HCT116 (cell line): ENCODE measurements at regions not wholly inside any gene's neighbourhood (a gene's known extent, or its start where the extent isn't known, plus 50 kb on each side); places are given as distances from the start of the nearest gene placed in this dataset.

ENCODE experiments used
- CTCF ChIP-seq, 3 experiments: fragments of 200-600 bp in 1 of 3; sonication (generic) in 1 of 3; IDR thresholded peaks in 2 of 3; conservative IDR thresholded peaks in 1 of 3; 2 replicates each; pipeline ENCODE4 v1.5.1; 2012 to 2017; ENCODE audit warnings: low read depth in 2 of 3, low read length in 2 of 3, antibody characterized with exemption in 1 of 3, borderline replicate concordance in 1 of 3, control low read depth in 1 of 3, mild to moderate bottlenecking in 1 of 3, mixed read lengths in 1 of 3, mixed run types in 1 of 3, moderate library complexity in 1 of 3; ENCODE audit not compliant: insufficient read depth in 1 of 3
- EZH2 ChIP-seq: fragments of 200-600 bp; sonication (generic); IDR thresholded peaks from 2 replicates; pipeline ENCODE4 v1.6.1; 2017; ENCODE audit warnings: antibody characterized with exemption, mixed run types
- MAX ChIP-seq: IDR thresholded peaks from 2 replicates; pipeline ENCODE4 v1.6.1; 2012
- POLR2A ChIP-seq: IDR thresholded peaks from 2 replicates; pipeline ENCODE4 v1.7.0; 2011; ENCODE audit warnings: borderline replicate concordance; ENCODE audit not compliant: insufficient read depth, insufficient read length; ENCODE audit errors: extremely low read depth
- YY1 ChIP-seq: IDR thresholded peaks from 2 replicates; pipeline ENCODE4 v1.6.1; 2011; ENCODE audit warnings: low read length, low read depth, moderate library complexity, mild to moderate bottlenecking; ENCODE audit not compliant: insufficient replicate concordance; ENCODE audit errors: extremely low read depth

GRCh38 chr15:39432912-39433348 is 147.9 kb upstream of the THBS1 start:
- TF ChIP-seq CTCF (IDR thresholded peaks at IDR 0.05 in 2 of 3, conservative IDR thresholded peaks at IDR 0.05 in 1 of 3; ENCODE audit: borderline replicate concordance in 1 of 3, insufficient read depth in 1 of 3, low read depth in 2 of 3, low read length in 2 of 3), result no peak
- TF ChIP-seq MAX, result no peak
- TF ChIP-seq EZH2, result no peak
- TF ChIP-seq POLR2A, result no peak
- TF ChIP-seq YY1, result no peak
